Left ventricle myocardium inferior (tissue), 1 donor: ENCODE measurements at regions not wholly inside any gene's neighbourhood (a gene's known extent, or its start where the extent isn't known, plus 50 kb on each side); places are given as distances from the start of the nearest gene placed in this dataset.
A peak's percentile ranks its signal among the peaks of the same experiment; 100 is the strongest.
"Not testable (repeated sequence)": the region's sequence is repeated elsewhere in the genome, so short reads cannot be mapped to it uniquely, and the experiment has no call there.

Source experiments
- DNase-seq: peaks from one replicate; pipeline ENCODE4 v3.0.0-alpha.2; 2020
- H3K27ac ChIP-seq: fragments of 200-600 bp; replicated peaks from 2 replicates; pipeline ENCODE4 v1.8.0; 2021
- H3K27me3 ChIP-seq: fragments of 200-600 bp; 2 replicates; pipeline ENCODE4 v1.8.0; 2021; ENCODE audit warnings: low read depth
- H3K36me3 ChIP-seq: fragments of 200-600 bp; 2 replicates; pipeline ENCODE4 v1.8.0; 2021
- H3K4me1 ChIP-seq: fragments of 200-600 bp; 2 replicates; pipeline ENCODE4 v1.8.0; 2021
- H3K4me3 ChIP-seq: fragments of 200-600 bp; 2 replicates; pipeline ENCODE4 v1.8.0; 2021; ENCODE audit warnings: mild to moderate bottlenecking, moderate library complexity
- H3K9me3 ChIP-seq: fragments of 200-600 bp; replicated peaks from 2 replicates; pipeline ENCODE4 v1.8.0; 2021
- CTCF ChIP-seq: fragments of 200-600 bp; IDR thresholded peaks from 2 replicates; pipeline ENCODE4 v1.8.0; 2021; ENCODE audit warnings: antibody characterized with exemption, mild to moderate bottlenecking, borderline replicate concordance
- intact Hi-C: fragments of 100-400 bp; cut with micrococcal nuclease; formaldehyde crosslinking; loops from one replicate; pipeline ENCODE4 v1.11.0; 2022
- donor health status: DM: no; HTN: yes; CAD: no; lungs with severe emphysema.

- TF ChIP-seq CTCF: no peak
Observed at GRCh38 chr3:65004795-65005295, 317.0 kb upstream of the ADAMTS9 start.

GRCh38 chr3:65004306-65004705 is 316.5 kb upstream of the ADAMTS9 start:
- Histone ChIP-seq H3K36me3 (no peaks in the 10 kb centered on the region), H3K27me3 (no peaks in the 10 kb centered on the region), H3K27ac (no peak overlapping the region), H3K4me1 (no peaks in the 10 kb centered on the region), H3K9me3 (no peaks in the 10 kb centered on the region), H3K4me3 (no peak overlapping the region)
- TF ChIP-seq CTCF: no peak
- intact Hi-C loops: no loop called here
- DNase-seq: no peak

More at GRCh38 chr3:65004795-65005295, 317.0 kb upstream of the ADAMTS9 start:
- Histone ChIP-seq H3K9me3 (no peaks in the 10 kb centered on the region), H3K27me3 (no peaks in the 10 kb centered on the region), H3K27ac (no peak overlapping the region), H3K4me3 (no peak overlapping the region), H3K36me3 (no peaks in the 10 kb centered on the region), H3K4me1 (no peaks in the 10 kb centered on the region)
- intact Hi-C loops: no loop called here
- DNase-seq: no peak

- H3K36me3 ChIP-seq, H3K4me1 ChIP-seq, H3K9me3 ChIP-seq, intact Hi-C loops, H3K27ac ChIP-seq, H3K4me3 ChIP-seq, DNase-seq, H3K27me3 ChIP-seq: not testable (repeated sequence)
Observed at GRCh38 chr3:65001119-65001518, 313.3 kb upstream of the ADAMTS9 start.

- peaks cover 37% of the 10 kb centered on the region for H3K4me1 ChIP-seq
- no peaks in the 10 kb centered on the region for H3K27me3 ChIP-seq
- H3K27ac ChIP-seq: no peak overlapping the region
- H3K9me3 ChIP-seq: no peaks in the 10 kb centered on the region
- intact Hi-C loops: no loop called here
- H3K4me3 ChIP-seq: no peak overlapping the region
- no peaks in the 10 kb centered on the region for H3K36me3 ChIP-seq
- no peak for DNase-seq
- no peak for TF ChIP-seq CTCF
Observed at GRCh38 chr3:64998317-64998716, 310.5 kb upstream of the ADAMTS9 start.

GRCh38 chr3:64995857-64996551 is 308.2 kb upstream of the ADAMTS9 start:
- intact Hi-C loops: no loop called here
- H3K36me3 ChIP-seq: no peaks in the 10 kb centered on the region
- no peak for TF ChIP-seq CTCF
- H3K4me3 ChIP-seq: no peak overlapping the region
- peaks cover 46% of the 10 kb centered on the region for H3K4me1 ChIP-seq
- H3K9me3 ChIP-seq: no peaks in the 10 kb centered on the region
- peak overlapping the region; percentile 54 for H3K27ac ChIP-seq
- H3K27me3 ChIP-seq: no peaks in the 10 kb centered on the region
- no peak for DNase-seq

- H3K36me3 ChIP-seq: no peaks in the 10 kb centered on the region
- no peak overlapping the region for H3K27ac ChIP-seq
- intact Hi-C loops: no loop called here
- H3K9me3 ChIP-seq: no peaks in the 10 kb centered on the region
- H3K4me1 ChIP-seq: peaks cover 46% of the 10 kb centered on the region
- no peak for DNase-seq
- no peak overlapping the region for H3K4me3 ChIP-seq
- no peaks in the 10 kb centered on the region for H3K27me3 ChIP-seq
- no peak for TF ChIP-seq CTCF
Observed at GRCh38 chr3:64993781-64994180, 306.0 kb upstream of the ADAMTS9 start.
